ENCODE measurements at regions not wholly inside any gene's neighbourhood (a gene's known extent, or its start where the extent isn't known, plus 50 kb on each side); places are given as distances from the start of the nearest gene placed in this dataset.

DNA sequence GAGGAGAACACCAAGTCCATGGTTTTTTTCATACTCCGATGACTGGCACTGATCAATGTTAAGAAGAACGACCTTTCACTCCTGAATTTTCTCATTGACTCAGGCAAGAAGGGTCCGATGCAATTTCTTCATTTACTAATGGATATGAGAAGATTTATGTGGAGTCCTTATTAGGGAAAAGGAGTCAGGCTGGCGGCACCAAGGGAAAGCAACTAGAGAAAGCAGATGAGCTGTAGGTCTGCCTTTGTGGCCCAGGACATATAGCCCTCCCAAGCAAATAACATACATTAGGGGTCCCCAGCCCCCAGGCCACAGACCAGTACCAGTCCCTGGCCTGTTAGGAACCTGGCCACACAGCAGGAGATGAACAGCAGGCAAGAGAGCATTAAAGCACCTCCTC lies 206.8 kb downstream of the KBTBD8 start:
- no peak for DNase-seq (ENCODE audit: low read depth)

DNA sequence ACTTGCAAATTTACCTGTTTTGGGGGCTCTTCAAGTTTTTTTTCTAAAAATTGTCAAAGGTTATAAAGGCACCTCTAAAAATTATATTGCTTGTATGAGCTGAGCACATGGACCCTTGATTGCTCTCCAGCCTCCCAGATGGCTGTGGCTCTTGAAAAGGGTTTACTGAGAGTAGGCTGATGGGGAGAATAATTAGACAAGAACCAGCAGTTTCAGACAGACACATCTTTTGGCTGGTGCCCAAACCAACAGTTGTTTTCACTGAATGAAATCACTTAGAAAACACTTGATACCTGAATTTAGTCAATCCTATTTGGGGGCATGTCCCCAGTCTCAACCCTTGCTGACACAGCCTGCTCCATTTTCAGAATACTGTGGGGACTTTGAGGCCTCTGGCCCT lies 217.6 kb downstream of the KBTBD8 start:
- no peak overlapping the region for H3K4me3 ChIP-seq (ENCODE audit: control insufficient read depth, low read depth, low read length)
- TF ChIP-seq, protein P1, sequence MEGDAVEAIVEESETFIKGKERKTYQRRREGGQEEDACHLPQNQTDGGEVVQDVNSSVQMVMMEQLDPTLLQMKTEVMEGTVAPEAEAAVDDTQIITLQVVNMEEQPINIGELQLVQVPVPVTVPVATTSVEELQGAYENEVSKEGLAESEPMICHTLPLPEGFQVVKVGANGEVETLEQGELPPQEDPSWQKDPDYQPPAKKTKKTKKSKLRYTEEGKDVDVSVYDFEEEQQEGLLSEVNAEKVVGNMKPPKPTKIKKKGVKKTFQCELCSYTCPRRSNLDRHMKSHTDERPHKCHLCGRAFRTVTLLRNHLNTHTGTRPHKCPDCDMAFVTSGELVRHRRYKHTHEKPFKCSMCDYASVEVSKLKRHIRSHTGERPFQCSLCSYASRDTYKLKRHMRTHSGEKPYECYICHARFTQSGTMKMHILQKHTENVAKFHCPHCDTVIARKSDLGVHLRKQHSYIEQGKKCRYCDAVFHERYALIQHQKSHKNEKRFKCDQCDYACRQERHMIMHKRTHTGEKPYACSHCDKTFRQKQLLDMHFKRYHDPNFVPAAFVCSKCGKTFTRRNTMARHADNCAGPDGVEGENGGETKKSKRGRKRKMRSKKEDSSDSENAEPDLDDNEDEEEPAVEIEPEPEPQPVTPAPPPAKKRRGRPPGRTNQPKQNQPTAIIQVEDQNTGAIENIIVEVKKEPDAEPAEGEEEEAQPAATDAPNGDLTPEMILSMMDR (IDR thresholded peaks at IDR 0.05; ENCODE audit: control insufficient read depth, insufficient read depth, low read depth, low read length, missing control alignments) = no peak
- DNase-seq (ENCODE audit: low read depth) = no peak

More for the DNA sequence above, 206.8 kb downstream of the KBTBD8 start:
- no peak overlapping the region for H3K4me3 ChIP-seq (ENCODE audit: control insufficient read depth, low read depth, low read length)
- TF ChIP-seq, protein P1 (IDR thresholded peaks at IDR 0.05; ENCODE audit: control insufficient read depth, insufficient read depth, low read depth, low read length, missing control alignments) = no peak

DNA sequence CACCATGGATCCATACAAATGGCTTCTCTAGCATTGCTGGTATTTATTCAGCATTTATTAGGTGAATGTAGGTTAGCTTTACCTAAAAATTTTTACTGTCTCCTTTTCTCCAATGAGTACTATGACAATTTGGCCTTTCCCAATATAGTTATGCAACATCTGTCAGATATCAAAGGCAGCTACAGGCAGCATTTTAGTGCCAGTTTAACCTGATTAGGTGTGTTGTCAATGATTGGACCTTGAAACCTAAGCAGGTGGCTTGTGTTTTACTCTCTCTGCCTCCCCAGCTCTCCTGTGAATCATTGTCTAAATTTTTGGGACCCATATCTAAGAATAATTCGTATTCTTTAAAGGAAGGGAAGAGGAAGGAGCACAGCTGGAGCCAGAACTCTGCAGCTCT lies 228.9 kb downstream of the KBTBD8 start:
- TF ChIP-seq, protein P1 (IDR thresholded peaks at IDR 0.05; ENCODE audit: control insufficient read depth, insufficient read depth, low read depth, low read length, missing control alignments) = no peak
- no peak overlapping the region for H3K4me3 ChIP-seq (ENCODE audit: control insufficient read depth, low read depth, low read length)
- DNase-seq (ENCODE audit: low read depth) = no peak

DNA sequence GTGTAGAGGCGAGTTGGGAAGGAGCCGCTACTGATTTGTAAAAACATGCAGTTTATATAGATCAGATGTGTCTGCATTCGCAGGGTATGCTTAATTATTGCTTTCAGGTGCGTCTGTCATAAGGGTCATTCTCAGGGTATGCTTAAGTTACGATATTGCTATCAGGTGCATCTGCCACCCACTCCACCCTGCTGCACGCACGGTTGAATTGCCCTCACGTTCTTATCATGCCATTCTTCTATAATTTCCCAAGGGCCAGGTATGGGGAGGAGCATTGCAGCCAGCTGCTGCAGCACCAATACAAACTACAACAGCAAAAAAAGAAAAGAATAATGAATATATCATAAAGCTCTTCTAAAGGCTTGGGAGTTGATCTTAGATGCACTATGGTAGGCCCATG lies 230.0 kb downstream of the KBTBD8 start:
- TF ChIP-seq, protein P1 (IDR thresholded peaks at IDR 0.05; ENCODE audit: control insufficient read depth, insufficient read depth, low read depth, low read length, missing control alignments) = no peak
- DNase-seq (ENCODE audit: low read depth) = no peak

DNA sequence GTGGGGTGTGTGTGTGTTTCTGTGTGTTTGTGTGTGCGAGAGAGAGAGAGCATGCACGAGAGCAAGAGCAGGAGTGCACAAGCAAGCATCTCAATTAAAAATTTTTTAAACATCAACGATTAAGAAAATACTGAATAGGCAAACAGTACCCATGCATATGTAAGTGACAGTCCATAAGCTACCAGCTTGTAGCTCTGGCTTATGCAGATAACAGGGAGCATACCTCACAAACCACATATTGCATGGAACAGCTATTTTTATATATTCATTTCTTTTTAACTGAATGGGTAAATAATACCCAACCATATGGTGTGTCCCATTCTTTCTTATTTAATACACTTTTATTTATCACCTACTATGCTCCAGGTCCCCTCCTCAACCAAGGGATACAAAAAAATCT lies 234.5 kb downstream of the KBTBD8 start:
- DNase-seq (ENCODE audit: low read depth) = no peak
- H3K4me3 ChIP-seq (ENCODE audit: control insufficient read depth, low read depth, low read length) = no peak overlapping the region
- TF ChIP-seq, protein P1 (IDR thresholded peaks at IDR 0.05; ENCODE audit: control insufficient read depth, insufficient read depth, low read depth, low read length, missing control alignments) = no peak

More for the DNA sequence above, 230.0 kb downstream of the KBTBD8 start:
- H3K4me3 ChIP-seq (ENCODE audit: control insufficient read depth, low read depth, low read length) = no peak overlapping the region

DNA sequence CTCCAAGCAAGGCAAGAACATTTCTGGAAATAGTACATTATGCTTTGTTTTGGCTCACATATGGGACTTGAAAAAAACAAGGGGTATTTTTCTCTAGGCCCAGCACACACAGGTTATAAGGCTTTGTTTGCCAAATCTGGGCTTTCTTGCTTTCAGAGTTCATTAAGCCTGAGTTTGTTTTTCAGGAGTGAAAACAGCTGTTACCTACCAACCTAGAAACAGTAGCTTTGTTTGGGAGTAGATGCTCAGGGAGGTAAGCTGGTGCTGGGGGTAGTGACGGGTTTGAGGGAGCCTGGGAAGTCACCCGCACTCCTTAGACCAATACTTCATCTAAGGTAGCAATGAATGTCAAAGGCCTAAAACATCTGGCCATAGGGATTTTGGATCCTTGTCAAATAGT lies 241.2 kb downstream of the KBTBD8 start:
- TF ChIP-seq, protein P1 (IDR thresholded peaks at IDR 0.05; ENCODE audit: control insufficient read depth, insufficient read depth, low read depth, low read length, missing control alignments) = no peak
- DNase-seq (ENCODE audit: low read depth) = no peak
- H3K4me3 ChIP-seq (ENCODE audit: control insufficient read depth, low read depth, low read length) = no peak overlapping the region

DNA sequence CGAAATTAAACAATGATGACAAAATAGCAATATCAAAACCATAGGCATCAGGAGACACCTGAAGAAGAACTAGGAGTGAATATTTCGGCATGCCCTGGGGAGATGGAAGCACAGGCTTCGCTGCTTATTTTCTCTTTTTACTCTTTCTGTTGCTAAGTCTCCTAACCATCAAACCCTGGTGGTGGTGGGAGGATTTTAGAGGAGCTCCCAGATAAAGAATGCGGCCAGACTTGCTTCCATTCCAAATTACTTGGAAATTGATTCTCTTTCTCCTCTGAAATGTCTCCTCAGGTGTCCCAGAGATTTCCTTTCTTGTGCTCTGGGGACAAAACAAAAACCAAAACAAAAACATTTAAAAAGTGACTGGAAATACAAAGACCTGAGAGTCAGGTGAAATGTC lies 243.0 kb downstream of the KBTBD8 start:
- TF ChIP-seq, protein P1 (IDR thresholded peaks at IDR 0.05; ENCODE audit: control insufficient read depth, insufficient read depth, low read depth, low read length, missing control alignments) = no peak
- no peak for DNase-seq (ENCODE audit: low read depth)
- H3K4me3 ChIP-seq (ENCODE audit: control insufficient read depth, low read depth, low read length) = no peak overlapping the region
